ENCODE measurements at regions not wholly inside any gene's neighbourhood (a gene's known extent, or its start where the extent isn't known, plus 50 kb on each side); places are given as distances from the start of the nearest gene placed in this dataset.
"Not testable (repeated sequence)": the region's sequence is repeated elsewhere in the genome, so short reads cannot be mapped to it uniquely, and the experiment has no call there.

DNA sequence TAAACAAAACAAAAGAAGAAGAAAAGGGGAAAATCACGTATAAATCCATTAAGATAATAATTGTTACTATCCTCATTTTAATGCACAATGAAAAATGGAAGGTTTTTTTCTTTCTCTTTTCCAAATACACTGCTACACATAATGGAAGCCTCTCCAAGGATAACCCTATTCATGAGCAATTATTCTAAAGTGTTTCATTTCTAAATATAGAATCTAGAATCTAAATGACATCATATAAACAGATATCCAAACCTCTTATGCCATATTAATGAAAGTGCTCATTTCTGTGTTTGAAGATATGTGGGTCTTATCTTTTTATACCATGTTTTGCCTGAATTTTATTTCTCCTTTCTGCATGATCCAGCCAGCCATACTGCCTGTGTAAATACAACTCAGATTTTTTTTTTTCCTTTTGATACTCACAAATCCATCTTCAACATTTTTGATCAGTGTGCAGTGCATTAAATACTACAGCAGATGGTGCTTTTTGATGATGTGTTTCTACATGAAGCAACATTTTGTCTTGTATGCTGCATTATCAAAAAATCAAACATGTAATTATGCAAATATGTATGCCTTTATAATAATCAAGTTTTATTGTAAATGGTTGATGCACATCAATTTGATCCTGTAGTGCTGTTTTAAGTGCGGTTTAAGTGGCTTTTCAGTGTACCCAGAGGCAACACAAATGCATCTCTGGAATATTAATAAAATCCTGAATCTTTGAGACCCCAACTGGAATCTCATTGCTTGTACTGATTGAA lies 625.6 kb upstream of the PTBP2 start:
- peak; percentile 24 for DNase-seq

DNA sequence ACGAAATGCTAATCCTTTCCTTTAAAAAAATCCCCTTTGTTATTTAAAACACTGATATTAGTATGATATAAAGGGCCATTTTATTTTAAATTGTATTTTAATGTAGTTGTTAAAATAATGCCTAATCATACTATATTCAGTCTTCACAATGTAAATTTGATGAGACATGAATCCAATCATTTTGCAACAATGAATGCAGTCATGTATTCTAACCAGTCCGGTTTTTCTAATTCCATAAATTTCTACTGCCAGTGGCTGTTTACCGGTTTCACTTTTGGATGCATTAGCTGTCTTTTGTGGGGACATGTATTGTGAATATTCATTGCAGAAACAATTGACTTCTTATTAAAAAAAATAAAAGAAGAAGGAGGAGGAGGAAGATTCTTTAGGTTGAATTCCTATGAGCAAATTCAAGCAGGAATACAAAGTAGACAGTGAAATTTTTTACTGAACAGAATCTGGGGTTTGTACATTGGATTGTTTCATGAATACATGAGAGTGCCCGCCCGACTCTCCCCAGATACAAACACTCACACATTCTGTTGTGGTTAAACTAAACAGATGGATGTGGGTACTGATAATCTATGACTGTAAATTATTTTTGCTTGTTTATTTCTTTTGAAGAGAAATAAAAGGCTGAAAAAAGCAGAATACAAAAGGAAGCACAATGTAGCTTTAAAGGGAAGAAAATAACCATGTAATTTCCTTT lies 624.8 kb upstream of the PTBP2 start:
- no peak for DNase-seq

DNA sequence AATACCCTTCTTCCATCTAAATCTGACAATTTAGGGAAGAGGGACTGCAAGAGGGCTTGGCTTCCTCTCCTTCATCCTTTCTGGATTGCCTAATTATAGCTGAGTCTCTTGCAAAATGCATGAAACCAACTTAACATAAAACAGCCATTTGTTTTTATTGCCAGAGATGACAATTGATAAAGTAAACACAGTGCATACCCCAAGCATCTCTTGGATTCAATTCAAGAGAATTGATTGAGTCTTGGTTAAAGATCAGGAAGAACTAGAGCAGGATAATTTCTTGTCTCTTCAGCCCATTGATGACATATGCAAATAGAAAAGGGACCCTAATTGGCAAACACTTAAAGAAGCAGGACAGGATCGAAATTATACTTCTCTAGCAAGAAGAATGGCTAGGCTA lies 617.1 kb upstream of the PTBP2 start:
- no peak for DNase-seq

DNA sequence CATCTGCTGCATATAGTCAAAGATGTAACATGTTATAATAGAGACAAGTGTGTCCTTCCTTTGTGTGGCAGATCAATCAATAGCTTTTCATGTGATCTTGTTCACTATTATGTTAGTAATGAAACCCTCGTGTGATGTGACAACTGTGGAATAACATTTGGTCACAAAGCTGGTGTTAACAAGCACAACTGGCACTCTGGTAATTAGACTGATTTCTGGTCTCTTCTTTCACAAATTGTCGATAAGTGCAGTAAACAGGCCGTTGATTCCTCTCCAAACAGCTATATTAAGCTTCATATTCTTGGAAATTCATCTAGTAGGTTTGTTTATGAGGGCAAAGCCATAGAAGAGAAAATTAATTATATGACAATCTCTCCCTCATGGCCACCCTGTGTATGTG lies 616.7 kb upstream of the PTBP2 start:
- no peak for DNase-seq

DNA sequence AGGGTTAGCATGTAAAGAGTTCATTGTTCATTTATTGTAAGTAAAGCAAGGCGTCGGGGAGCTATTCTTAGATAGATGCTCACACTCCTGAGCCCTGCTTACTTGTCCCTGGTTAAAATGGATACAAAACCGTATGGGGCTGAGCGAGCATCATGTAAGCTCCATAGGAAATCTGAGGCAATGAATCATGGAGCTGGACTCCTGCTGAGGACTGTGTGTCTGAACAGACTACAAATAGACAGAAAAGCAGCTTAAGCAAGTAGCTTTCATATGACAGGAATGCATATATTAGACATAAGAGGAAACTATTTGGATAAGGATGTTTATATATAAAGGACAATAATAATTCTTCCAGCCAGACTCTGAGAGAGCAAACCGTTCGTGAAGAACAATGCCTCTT lies 604.9 kb upstream of the PTBP2 start:
- DNase-seq = no peak

DNA sequence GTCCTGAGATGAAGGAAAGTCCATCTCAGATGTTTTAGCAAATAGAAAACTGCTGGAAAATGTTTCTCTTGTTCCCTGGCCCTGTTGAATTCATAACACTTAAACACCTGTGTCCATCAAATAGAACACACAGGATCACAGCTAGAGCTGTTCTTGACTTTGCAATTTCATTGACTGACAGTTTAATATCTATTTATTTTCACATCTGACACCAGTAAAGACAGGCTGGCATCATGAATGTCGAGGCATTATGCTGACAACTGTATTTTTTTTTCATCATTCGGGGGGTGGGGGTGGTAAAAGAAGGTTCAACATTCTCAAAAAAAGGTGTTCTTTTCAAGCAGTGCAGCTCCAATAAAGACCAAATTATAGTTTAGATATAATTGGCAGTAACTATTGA lies 591.2 kb upstream of the PTBP2 start:
- peak; percentile 37 for DNase-seq

DNA sequence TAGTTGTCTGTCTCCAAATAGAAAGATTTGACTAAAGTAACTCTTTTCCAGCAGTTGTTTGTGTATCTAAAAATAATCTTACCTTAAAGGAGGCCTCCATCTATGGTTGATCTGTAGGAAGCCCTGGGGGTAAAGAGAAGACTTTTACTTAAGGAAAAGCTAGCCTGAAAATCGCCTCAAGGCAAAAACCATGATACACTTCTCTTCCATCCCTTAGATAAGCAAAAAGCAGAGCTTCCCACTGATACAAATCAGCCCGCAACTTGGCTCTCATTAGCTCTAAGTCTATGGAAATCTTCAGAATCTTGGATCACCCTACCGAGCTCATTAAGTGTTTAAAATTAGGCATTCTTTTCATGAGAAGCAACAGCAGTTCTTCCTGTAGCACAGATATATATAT lies 576.9 kb upstream of the PTBP2 start:
- DNase-seq = no peak

DNA sequence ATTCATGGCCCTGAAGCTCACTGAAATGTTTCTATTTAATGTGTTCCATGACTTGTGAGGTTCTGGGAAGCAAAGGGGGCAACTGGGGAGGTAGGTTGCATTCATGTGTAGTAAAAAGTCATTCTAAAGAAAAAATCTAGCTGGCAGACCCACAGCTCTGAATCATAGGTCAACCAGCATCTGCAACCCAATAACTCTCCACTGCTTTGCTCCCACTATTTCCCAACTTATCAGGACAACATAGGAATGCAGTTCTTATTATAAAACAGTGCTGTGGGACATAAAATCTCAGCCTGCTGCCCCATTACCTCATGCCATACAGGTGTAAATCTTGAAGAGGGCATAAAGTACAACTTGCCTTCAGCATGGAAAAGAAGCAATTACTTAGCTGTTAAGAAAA lies 576.1 kb upstream of the PTBP2 start:
- no peak for DNase-seq

DNA sequence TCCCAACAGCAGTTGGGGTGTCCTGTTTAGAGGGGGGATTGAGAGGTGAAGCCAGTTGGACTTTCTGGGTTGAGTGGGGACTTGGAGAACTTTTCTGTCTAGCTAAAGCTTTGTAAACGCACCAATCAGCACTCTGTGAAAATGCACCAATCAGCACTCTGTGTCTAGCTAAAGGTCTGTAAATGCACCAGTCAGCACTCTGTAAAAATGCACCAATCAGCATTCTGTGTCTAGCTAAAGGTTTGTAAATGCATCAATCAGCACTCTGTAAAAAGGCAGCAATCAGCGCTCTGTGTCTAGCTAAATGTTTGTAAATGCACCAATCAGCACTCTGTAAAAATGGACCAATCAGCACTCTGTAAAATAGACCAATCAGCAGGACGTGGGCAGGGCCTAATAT lies 568.6 kb upstream of the PTBP2 start:
- not testable (repeated sequence) for DNase-seq

DNA sequence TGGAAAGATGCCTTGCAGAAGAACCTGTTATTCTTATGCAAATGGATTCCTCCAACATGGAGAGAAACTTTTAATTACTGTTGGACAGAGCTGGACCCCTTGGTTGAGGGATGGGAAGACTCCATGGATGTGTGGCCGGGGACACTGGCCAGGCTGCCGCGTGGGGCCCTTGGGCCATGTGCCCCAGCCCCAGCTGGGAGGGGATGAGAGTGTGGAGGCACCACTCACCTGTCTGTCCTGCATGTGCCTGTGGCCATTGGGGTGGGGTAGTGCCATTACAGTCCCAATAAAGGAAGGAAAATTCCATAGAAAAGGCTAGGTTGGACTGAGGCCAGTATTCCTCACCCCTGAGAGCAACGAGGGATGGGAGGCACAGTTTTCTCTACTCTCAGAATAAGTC lies 564.5 kb upstream of the PTBP2 start:
- DNase-seq = no peak

DNA sequence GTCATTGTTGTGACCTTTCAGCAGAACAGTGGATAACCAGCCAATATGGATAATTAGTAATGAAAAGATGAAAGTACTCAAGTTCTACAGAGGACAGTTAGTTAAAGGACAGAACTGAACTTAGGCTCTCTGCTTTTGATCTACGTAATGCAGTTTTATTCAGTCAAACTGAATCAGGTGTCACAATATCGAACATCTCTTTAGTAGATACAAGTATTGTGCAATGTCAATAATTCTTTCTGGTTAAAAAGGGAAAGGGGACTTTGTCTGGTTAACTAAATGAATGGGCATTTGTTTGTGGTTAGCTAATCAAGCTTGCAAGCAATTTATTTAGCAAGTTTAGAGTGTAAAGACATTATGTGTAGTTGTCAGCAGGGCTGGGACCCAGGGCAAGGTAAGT lies 562.2 kb upstream of the PTBP2 start:
- no peak for DNase-seq

DNA sequence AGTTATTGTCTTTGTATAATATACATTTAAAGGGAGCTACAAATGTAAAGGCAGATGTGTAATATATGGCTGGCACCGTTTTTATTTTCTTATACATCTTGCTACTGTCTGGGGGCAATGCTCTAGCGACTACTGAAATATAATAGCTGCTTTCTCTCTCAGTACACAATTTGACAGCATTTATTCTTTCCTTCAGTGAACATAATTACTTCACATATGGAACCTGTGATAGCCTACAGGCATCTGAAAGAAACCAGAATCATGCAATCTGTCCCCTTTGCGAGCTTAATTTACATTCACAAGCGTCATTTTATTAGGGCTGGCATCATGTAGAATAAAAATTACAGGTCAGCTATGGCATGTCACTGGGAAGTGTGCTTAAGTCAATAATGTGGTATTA lies 557.5 kb upstream of the PTBP2 start:
- no peak for DNase-seq

DNA sequence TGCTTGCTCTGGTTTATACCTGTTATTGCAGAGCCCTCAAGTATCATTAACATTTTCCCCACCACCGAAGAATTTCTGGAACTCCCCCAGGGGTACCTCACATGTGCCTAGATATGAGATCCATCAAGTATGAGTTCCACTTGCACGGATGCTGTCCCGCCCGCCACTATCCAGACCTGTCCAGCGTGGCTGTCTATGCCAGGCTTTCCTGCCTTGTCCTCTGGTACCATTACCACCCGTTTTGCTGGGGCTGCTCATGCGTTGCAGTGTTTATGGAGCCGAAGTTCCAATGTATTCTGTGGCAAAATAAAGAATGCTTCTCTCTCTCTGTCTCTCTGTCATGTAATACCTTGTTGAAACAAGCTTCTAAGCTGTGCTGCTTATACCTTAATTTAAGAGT lies 543.5 kb upstream of the PTBP2 start:
- no peak for DNase-seq

DNA sequence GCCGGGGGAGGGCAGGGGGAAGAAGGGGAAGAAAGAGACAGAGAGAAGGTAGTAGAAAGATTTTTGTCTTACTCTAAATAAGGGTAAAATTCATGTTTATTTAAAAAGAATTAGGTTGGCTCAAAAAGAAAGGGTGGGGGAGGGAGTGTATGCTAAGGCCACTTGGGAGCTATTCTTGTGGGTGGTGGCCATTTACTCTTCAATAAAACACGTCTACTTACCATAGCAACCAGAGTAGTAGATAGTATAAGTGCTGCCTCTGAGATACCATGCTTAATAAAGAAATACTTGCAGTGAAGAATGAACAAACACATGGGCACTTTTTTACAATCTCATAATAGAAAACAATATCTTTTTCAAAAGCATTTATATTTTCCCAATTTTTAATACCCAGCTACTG lies 538.1 kb upstream of the PTBP2 start:
- DNase-seq = no peak

DNA sequence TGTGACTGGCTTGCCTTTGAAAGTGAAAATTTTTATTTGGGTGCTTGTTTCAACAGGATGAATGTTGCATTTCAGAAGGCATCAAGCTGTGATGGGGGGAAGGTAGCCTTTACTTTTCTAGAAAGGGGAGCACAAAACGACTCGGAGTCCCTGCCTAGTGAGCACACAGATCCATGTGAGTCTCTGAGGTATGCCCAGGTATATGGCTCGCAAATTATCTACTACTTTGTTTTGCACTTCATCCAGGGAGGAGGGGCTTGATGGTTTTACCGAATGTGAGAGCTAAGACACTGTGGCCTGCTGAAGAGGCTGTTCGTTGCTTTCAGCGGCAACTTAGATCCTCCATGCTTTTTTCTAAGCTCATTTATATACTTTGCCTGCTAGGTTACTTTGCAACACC lies 537.7 kb upstream of the PTBP2 start:
- no peak for DNase-seq

DNA sequence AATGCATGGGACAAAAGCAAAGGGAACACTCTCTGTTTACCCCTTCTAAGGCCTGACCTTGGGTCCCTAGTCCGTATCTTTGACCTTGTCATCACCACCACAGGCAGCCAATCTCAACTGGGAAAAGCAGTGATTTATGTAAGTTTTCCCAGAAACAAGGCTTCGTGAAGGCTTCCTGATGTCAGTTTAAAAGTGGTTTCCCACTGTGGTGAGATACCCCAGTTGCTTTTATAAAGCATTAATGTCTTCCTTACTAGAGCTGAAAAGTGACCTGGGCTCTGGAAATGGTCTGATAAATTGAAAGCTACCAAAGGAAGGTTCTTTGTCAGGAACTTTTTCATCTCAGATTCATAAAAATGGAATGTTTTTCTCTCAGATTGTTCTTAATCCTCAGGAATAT lies 536.4 kb upstream of the PTBP2 start:
- DNase-seq = no peak

DNA sequence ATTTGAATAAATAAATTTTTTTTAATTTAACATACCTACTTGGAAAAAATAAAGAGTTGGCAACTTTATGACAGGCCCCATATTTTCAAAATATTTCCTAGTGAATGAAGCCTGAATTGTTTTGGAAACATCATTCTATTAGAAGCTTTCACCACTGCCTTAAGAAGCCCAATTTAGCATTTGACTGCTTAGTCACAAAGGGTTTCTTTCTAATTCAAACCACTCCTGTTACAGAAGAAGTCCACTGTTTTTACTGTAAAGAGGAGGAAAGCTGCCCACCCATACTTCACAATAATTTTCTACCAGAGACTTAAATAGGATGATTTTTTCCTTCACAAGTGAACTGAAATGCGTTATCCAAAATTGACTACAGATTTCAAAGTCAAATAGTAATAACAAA lies 534.6 kb upstream of the PTBP2 start:
- no peak for DNase-seq

DNA sequence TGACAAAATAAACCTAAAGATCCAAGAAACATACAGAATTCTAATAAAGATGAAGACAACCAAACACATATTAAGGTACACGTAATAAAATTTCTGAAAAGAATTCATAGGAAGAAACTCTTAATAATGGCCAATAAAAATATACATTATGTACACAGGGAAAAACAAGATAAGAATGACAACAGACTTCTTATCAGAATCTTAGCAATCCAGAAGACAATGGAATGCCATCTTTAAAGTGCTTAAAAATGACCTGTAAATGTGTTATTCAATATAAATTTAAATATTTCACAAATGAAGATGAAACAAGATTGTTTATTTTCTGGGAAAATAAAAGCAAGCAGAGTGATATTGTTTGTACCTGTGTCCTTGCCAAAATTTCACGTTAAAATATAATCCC lies 530.4 kb upstream of the PTBP2 start:
- DNase-seq = no peak

DNA sequence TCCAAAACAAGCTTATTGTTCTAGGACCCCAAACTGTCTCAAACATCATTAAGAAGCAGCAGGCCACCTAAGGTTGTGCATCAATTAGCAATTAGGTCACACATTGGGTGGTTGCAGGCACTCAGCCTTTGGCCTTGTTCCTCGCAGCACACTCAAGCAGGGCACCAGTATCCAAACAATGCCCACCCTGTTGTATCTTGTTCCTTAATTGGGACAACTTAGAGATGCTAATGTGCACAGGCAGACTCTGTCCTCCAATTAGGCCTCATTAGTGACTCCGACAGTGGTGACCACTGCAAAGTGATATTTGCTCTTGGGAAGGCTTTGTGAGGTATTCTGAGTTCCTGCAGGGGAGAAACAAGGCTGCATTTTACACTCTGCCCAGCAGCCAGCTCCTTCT lies 515.1 kb upstream of the PTBP2 start:
- no peak for DNase-seq

DNA sequence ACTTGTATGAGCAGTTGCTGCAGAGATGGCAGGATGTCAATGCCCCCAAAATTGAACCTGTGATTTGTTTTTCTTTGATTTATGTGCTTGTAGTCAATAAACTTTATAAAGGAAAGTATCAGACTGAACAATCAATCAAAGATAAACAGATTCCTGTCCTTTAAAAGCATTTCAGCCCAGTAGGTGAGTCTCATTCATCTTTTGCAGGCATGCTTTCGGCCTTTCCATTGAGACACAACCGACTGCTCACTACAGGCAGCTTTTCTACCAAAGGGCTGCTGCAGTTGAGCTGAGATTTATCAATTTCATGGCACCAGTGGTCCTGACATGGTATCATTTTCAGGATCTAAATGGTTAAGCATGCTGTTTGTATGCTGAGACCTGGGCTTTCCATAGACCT lies 513.6 kb upstream of the PTBP2 start:
- DNase-seq = no peak

DNA sequence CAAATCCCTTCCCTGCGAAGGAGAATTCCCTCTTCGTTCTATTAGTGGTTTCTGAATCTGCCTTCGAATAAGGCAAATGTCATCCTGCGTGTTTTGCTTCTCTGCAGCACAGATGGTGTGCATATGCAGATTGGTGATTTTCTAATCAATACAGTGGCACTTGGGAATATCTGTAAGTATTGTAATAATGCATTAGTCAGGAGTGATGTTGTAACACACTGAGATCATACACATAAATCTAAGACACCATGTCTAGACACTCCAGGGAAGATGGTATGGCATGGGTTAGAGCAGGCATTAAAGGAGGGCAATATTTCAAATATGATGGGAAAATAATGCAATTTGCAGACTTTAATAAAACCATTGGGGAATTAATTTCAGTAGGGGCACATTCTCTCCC lies 513.2 kb upstream of the PTBP2 start:
- DNase-seq = no peak

DNA sequence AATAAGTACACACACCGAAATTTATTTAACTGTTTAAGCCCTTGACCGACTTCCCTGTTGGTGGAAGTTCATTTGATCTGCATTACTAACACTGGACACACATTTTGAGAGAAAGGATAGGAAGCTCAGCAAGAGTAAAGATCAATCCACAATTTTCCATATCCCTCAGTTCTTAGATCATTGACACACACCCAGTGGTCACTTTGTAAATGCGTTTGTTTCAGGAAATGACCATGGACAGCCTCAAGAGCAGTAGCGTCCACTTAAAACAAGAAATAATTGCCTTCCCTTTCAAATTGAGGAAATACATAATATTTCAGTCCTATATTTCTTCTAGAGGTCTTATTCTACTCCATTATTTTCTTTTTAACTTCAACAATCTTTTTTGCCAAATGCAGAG lies 511.5 kb upstream of the PTBP2 start:
- no peak for DNase-seq

DNA sequence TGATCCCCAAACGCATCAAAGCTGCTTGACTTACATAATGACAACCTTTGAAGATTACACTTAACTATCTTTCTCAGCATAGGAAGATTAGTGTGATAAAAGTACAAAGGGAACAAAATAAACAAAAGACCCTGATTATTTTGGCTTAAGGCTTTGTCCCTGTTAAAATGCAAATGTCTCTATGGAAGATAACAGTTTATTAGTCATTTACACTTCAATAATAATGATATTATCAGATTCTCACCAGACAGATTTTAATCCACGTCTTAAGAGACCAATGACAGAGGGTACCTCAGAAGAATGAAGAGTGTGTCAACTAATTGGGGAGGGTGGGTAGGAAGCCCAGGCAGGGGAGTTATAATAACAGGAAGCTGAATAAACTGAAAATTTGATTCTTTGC lies 510.4 kb upstream of the PTBP2 start:
- no peak for DNase-seq

DNA sequence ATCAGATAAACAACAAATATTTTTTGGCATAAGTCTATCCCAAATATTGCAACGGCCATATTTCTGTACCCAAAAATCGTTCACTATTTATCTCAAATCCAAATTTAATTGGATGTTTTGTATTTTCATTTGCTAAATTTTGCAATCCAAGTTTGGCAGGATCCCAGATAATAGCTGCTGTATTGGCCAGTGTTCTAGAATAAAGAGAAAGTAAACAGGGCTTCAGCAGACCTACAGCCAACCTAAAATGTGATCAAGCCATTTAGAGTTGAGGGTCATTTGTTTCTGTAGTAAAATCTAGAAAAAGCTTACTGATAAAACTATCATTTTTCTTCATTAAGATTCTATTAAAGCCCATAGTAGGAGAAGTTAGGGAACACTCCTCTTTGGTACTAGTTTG lies 506.6 kb upstream of the PTBP2 start:
- DNase-seq = no peak

DNA sequence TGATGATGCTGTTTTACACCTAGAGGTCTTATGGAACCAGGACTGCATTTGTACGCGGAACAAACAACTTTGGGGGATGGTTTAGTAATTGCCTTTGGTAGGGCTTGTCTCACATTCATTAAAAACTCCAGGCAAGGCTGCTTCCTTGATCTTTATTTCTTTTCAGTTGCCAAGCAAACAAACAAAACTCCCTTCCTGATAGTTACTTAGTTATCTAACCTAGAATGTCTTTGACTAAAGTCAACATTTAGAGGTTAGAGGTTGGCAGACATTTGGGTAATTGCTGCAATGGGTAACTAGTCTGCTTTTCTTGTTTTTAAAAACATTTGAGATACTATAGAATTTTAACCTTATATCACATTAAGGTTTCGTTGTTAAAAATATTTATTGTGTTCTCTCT lies 500.9 kb upstream of the PTBP2 start:
- DNase-seq = no peak

Measured in NCI-H1436 treated with DMSO at 0.1 percent for 48 hours (cell line).